Gastroesophageal sphincter (tissue), 3 donors: ENCODE measurements at regions not wholly inside any gene's neighbourhood (a gene's known extent, or its start where the extent isn't known, plus 50 kb on each side); places are given as distances from the start of the nearest gene placed in this dataset.

Experiments
- CTCF ChIP-seq, 4 experiments: fragments of 200-600 bp in 2 of 4; fragments of 450-650 bp in 2 of 4; sonication (generic) in 1 of 4; IDR thresholded peaks; one replicate each; pipeline ENCODE4 v1.5.1; 2017 to 2019; ENCODE audit warnings: antibody characterized with exemption in 4 of 4, mild to moderate bottlenecking in 2 of 4, moderate library complexity in 2 of 4
- EP300 ChIP-seq: sonication (generic); formaldehyde crosslinking; IDR thresholded peaks from one replicate; pipeline ENCODE4 v1.6.1; 2017; ENCODE audit warnings: antibody characterized with exemption, mild to moderate bottlenecking
- POLR2A ChIP-seq, 2 donors: fragments of 450-650 bp; IDR thresholded peaks; one replicate each; pipeline ENCODE4 v1.6.1; 2017; ENCODE audit warnings: antibody characterized with exemption in 2 of 2, mild to moderate bottlenecking in 2 of 2, moderate library complexity in 1 of 2
- POLR2AphosphoS5 ChIP-seq: sonication (generic); formaldehyde crosslinking; IDR thresholded peaks from one replicate; pipeline ENCODE4 v1.6.1; 2017; ENCODE audit warnings: antibody characterized with exemption

- TF ChIP-seq CTCF (IDR thresholded peaks at IDR 0.05) (no peak), POLR2AphosphoS5 (no peak), POLR2A (IDR thresholded peaks at IDR 0.05) (no peak), EP300 (no peak)
These were observed 57.9 kb upstream of the KCNA5 start for GRCh38 chr12:4985820-4986219.
